GM08714 (cell line): ENCODE measurements at regions not wholly inside any gene's neighbourhood (a gene's known extent, or its start where the extent isn't known, plus 50 kb on each side); places are given as distances from the start of the nearest gene placed in this dataset.

Experiments used
- H3K4me3 ChIP-seq: fragments of 200-500 bp; sonication (Bioruptor generic); 2 replicates; pipeline ENCODE4 v1.5.1; 2014; ENCODE audit warnings: mild to moderate bottlenecking, low read length, inconsistent platforms
- ZNF274 ChIP-seq: IDR thresholded peaks from 2 replicates; pipeline ENCODE4 v1.6.1; 2012; ENCODE audit warnings: mild to moderate bottlenecking, low read depth, low read length

DNA sequence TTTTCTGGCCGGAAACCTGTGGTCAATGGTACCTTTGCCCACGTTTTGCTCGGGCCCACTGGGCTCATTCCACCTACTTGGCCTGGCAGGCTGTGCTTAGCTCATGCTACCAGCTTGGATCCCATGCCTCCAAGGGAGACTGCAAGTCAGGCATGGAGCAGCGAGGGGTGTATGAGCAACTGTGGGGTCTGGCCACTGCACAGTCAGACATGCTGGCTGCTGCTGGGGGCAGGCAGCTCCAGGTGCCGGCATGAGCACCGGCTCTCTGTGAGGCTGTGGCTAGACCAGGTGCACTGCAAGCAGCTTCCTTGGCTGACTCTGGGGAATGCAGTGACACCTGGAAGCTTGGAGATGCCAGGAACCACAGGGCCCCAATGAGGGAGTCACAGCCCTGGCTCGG lies 161.1 kb upstream of the DUSP10 start:
- no peak for TF ChIP-seq ZNF274

GRCh38 chr1:221900678-221901077 lies 158.8 kb upstream of the DUSP10 start:
- no peak overlapping the region for H3K4me3 ChIP-seq
- TF ChIP-seq ZNF274, result no peak

More for the DNA sequence above, 161.1 kb upstream of the DUSP10 start:
- H3K4me3 ChIP-seq, result no peak overlapping the region

- TF ChIP-seq ZNF274, result no peak
- H3K4me3 ChIP-seq, result no peak overlapping the region
These were observed 155.4 kb upstream of the DUSP10 start for GRCh38 chr1:221897321-221897721.

- TF ChIP-seq ZNF274, result no peak
- no peak overlapping the region for H3K4me3 ChIP-seq
These were observed 150.5 kb upstream of the DUSP10 start for GRCh38 chr1:221892301-221892830.

DNA sequence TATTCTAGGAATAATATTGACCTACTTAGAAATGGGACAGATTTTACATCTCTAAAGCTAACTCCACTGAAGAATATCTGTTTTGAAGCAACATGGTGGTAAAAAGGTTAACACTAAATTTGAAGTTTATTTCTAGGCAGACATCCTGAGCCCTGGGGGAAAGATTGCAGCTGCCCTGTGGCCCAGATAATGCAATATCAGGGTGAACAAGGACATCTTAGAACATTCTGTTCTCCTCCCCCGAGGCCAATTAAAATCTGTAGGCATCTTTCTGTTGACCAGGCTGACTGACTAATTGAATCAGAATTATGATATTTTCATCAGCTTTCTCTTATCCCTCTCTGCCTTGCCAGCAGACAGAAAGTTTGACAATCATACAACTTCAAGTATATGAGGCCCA lies 149.8 kb upstream of the DUSP10 start:
- TF ChIP-seq ZNF274, result no peak
- no peak overlapping the region for H3K4me3 ChIP-seq

- TF ChIP-seq ZNF274, result no peak
- no peak overlapping the region for H3K4me3 ChIP-seq
These were observed 146.9 kb upstream of the DUSP10 start for GRCh38 chr1:221888801-221889200.

DNA sequence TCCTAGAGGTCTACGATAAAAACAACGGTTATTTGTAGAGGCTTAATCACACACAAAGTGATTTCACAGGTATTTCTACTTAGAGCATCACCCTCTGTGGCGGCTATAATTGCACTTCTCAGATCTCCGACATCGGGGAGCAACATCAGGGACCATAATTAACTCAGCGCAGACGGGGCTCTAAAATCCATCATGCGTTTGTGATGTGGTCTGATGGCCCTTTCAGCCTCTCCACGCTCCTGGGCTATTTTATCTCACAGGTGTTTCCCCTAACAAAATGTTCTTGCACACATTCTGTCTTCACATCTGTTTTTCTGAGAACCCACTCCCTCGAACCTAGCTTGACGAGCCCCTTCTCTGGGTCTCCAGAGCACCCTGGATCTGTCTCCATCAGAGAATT lies 146.3 kb upstream of the DUSP10 start:
- no peak for TF ChIP-seq ZNF274

GRCh38 chr1:221887758-221888157 lies 145.9 kb upstream of the DUSP10 start:
- TF ChIP-seq ZNF274, result no peak
- H3K4me3 ChIP-seq, result no peak overlapping the region

More for the DNA sequence above, 146.3 kb upstream of the DUSP10 start:
- H3K4me3 ChIP-seq, result no peak overlapping the region

- TF ChIP-seq ZNF274, result no peak
- no peak overlapping the region for H3K4me3 ChIP-seq
These were observed 145.5 kb upstream of the DUSP10 start for GRCh38 chr1:221887415-221887746.

DNA sequence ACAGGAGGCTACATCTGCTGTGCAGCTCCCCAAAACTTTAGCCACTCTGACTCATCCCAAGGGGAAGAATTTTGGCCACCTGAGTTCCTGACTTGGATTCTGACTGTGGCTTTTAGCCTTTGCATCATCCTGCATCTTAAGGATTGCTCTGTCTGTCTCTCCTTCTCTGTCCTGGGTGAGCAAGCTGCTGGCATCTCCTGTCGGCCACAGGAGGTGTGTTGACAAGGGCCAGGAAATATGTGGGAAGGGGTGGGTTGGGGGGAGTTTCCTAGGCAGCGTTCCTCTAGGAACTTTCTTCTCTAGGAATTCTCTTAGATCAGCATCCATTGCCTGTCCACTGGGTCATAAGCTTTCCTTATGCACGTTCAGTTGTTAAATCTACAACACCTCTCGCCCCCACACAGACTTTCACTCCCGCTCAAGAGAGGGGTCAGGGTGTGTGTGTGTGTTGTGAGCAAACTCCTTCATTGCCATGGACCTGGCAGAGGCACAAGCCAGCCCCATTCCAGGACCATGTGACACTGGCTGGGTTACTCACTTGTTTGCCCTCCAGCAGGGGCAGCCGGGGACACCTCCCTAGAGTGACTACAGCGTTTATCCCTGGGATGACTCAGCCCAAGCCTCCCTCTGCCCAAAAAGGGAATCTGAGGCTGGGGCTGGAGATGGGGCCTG lies 145.0 kb upstream of the DUSP10 start:
- no peak overlapping the region for H3K4me3 ChIP-seq
- TF ChIP-seq ZNF274, result no peak

- no peak overlapping the region for H3K4me3 ChIP-seq
- TF ChIP-seq ZNF274, result no peak
These were observed 144.4 kb upstream of the DUSP10 start for GRCh38 chr1:221886311-221886710.

- TF ChIP-seq ZNF274, result no peak
- H3K4me3 ChIP-seq, result no peak overlapping the region
These were observed 142.9 kb upstream of the DUSP10 start for GRCh38 chr1:221884821-221885220.

DNA sequence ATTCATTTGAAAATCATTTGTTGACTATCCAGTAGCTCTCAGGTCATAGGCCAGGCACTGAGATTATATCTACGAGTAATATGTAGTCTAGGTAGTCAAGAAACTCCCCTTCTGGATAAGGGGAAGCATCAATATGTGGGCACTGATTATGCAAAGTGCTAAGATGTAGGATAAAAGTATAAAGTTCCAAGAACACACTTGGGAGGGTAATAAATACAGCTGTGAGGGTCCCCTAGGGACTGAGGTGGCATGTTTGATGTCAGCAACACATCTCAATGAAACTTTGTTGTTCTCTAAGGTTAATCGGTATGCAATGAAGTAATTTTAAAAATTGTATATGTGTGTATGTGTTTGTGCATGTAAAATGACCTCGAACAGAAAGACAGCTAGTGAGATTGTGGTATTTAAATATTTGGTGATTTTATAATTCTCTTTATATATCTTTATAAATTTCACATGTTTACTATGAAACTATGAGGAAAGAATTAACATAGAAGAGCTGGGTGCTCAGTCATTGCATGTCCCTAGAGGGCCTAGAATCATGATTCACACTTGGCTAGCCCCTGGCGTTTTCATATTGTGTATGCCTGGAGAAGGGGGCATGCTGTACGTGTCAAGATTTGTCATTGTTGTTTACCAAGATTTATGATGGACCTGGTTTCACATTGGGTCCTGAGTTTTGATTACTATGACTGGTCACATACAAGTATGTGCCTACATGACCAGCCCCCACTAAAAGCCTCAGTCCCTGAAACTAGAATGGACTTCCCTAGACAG lies 140.1 kb upstream of the DUSP10 start:
- no peak for TF ChIP-seq ZNF274
- H3K4me3 ChIP-seq, result no peak overlapping the region

GRCh38 chr1:221880182-221880581 lies 138.3 kb upstream of the DUSP10 start:
- no peak overlapping the region for H3K4me3 ChIP-seq
- no peak for TF ChIP-seq ZNF274

DNA sequence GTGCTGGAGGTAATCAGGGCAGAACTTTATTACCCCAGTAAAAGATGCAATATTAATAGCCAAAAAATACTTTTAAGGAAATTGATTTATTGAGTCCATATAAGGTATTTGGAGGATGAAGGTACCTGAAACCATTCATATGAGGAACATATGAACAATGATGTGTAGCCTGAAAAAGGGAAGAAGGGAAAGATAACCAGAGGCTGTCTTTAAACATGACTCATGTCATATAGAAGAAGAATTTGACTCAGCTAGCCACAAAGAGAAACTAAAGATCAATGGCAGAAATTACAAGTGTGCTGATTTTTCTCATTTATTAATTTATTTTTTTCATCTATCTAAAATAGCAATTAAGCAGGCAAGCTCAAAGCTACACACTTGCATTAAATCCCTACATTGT lies 136.2 kb upstream of the DUSP10 start:
- no peak for TF ChIP-seq ZNF274
- no peak overlapping the region for H3K4me3 ChIP-seq
